Calu3 (cell line): ENCODE measurements at regions not wholly inside any gene's neighbourhood (a gene's known extent, or its start where the extent isn't known, plus 50 kb on each side); places are given as distances from the start of the nearest gene placed in this dataset.
"Not testable (repeated sequence)": the region's sequence is repeated elsewhere in the genome, so short reads cannot be mapped to it uniquely, and the experiment has no call there.

ENCODE experiments used
- BruUV-seq: library from RNA; stranded (reverse); fragments of 400-500 nt; replicated peaks from 2 replicates; lab custom pipeline; 2021; lab: Mats Ljungman, UMichigan
- CTCF ChIA-PET: fragments of 300-600 bp; sonication (Branson Sonifier 250); formaldehyde crosslinking; loops from one replicate; lab custom pipeline; 2022; ENCODE audit warnings: antibody characterized with exemption; lab: Charles Lee
- DNase-seq: peaks from one replicate; pipeline ENCODE4 v3.0.0; 2022
- H3K27ac Mint-ChIP-seq: one replicate; pipeline ENCODE4 v1.8.0; 2022; ENCODE audit warnings: mixed read lengths; ENCODE audit not compliant: unreplicated experiment
- H3K27me3 Mint-ChIP-seq: one replicate; pipeline ENCODE4 v1.8.0; 2022; ENCODE audit warnings: mixed read lengths; ENCODE audit not compliant: unreplicated experiment
- H3K36me3 Mint-ChIP-seq: one replicate; pipeline ENCODE4 v1.8.0; 2022; ENCODE audit warnings: mild to moderate bottlenecking, moderate library complexity, mixed read lengths; ENCODE audit not compliant: insufficient read depth, unreplicated experiment
- H3K4me1 Mint-ChIP-seq: one replicate; pipeline ENCODE4 v1.8.0; 2022; ENCODE audit warnings: mild to moderate bottlenecking, low read depth, mixed read lengths; ENCODE audit not compliant: unreplicated experiment
- H3K4me3 Mint-ChIP-seq: one replicate; pipeline ENCODE4 v1.8.0; 2022; ENCODE audit warnings: mild to moderate bottlenecking, low read depth, moderate library complexity, mixed read lengths; ENCODE audit not compliant: unreplicated experiment
- H3K9me3 Mint-ChIP-seq: one replicate; pipeline ENCODE4 v1.8.0; 2022; ENCODE audit warnings: low read depth, mixed read lengths; ENCODE audit not compliant: unreplicated experiment
- CTCF ChIP-seq: fragments of 200-600 bp; IDR thresholded peaks from one replicate; pipeline ENCODE4 v1.8.0; 2022; ENCODE audit warnings: antibody characterized with exemption; ENCODE audit not compliant: unreplicated experiment
- intact Hi-C: fragments of 100-400 bp; cut with micrococcal nuclease; formaldehyde crosslinking; loops from one replicate; pipeline ENCODE4 v1.10.0; 2022; ENCODE audit not compliant: unreplicated experiment

- no peak for TF ChIP-seq CTCF
- H3K4me1 Mint-ChIP-seq, result no peaks in the 10 kb centered on the region
- no peaks in the 10 kb centered on the region for H3K36me3 Mint-ChIP-seq
- peaks cover 5% of the 10 kb centered on the region for H3K9me3 Mint-ChIP-seq
- CTCF ChIA-PET, result no interaction called here
- no peak for DNase-seq
- no peak overlapping the region for H3K4me3 Mint-ChIP-seq
- H3K27me3 Mint-ChIP-seq, result no peaks in the 10 kb centered on the region
- BruUV-seq, result no TSS peak
- no peak overlapping the region for H3K27ac Mint-ChIP-seq
- intact Hi-C loops, result no loop called here
These were observed 988.7 kb downstream of the FAM133A start for GRCh38 chrX:94662689-94663088.

- no peaks in the 10 kb centered on the region for H3K4me1 Mint-ChIP-seq
These were observed 1002.3 kb downstream of the FAM133A start for GRCh38 chrX:94676285-94676684.

GRCh38 chrX:94686071-94686470 lies 1012.1 kb downstream of the FAM133A start:
- Mint-ChIP-seq H3K27me3 (no peaks in the 10 kb centered on the region), H3K4me3 (no peak overlapping the region), H3K36me3 (no peaks in the 10 kb centered on the region), H3K9me3 (peaks cover 11% of the 10 kb centered on the region), H3K27ac (no peak overlapping the region), H3K4me1 (no peaks in the 10 kb centered on the region)
- no peak for TF ChIP-seq CTCF
- DNase-seq, result no peak
- CTCF ChIA-PET, result no interaction called here
- intact Hi-C loops, result no loop called here
- no TSS peak for BruUV-seq

More at GRCh38 chrX:94676285-94676684, 1002.3 kb downstream of the FAM133A start:
- Mint-ChIP-seq H3K9me3 (peaks cover 2% of the 10 kb centered on the region), H3K36me3 (no peaks in the 10 kb centered on the region), H3K27ac (no peak overlapping the region), H3K27me3 (no peaks in the 10 kb centered on the region), H3K4me3 (no peak overlapping the region)
- DNase-seq, result no peak
- CTCF ChIA-PET, result no interaction called here
- TF ChIP-seq CTCF, result no peak
- BruUV-seq, result no TSS peak
- intact Hi-C loops, result no loop called here

- Mint-ChIP-seq H3K4me1 (no peaks in the 10 kb centered on the region), H3K36me3 (no peaks in the 10 kb centered on the region), H3K27me3 (no peaks in the 10 kb centered on the region), H3K9me3 (peaks cover 24% of the 10 kb centered on the region), H3K4me3 (no peak overlapping the region), H3K27ac (no peak overlapping the region)
- no peak for DNase-seq
- CTCF ChIA-PET, result no interaction called here
- intact Hi-C loops, result no loop called here
- no peak for TF ChIP-seq CTCF
- BruUV-seq, result no TSS peak
These were observed 1021.9 kb downstream of the FAM133A start for GRCh38 chrX:94695910-94696309.

- H3K9me3 Mint-ChIP-seq, result peaks cover 15% of the 10 kb centered on the region
- H3K27me3 Mint-ChIP-seq, CTCF ChIA-PET, DNase-seq, H3K36me3 Mint-ChIP-seq, H3K4me1 Mint-ChIP-seq, BruUV-seq, intact Hi-C loops, H3K27ac Mint-ChIP-seq, H3K4me3 Mint-ChIP-seq: not testable (repeated sequence)
These were observed 1030.6 kb downstream of the FAM133A start for GRCh38 chrX:94704348-94705256.
